ENCODE measurements at regions not wholly inside any gene's neighbourhood (a gene's known extent, or its start where the extent isn't known, plus 50 kb on each side); places are given as distances from the start of the nearest gene placed in this dataset.

DNA sequence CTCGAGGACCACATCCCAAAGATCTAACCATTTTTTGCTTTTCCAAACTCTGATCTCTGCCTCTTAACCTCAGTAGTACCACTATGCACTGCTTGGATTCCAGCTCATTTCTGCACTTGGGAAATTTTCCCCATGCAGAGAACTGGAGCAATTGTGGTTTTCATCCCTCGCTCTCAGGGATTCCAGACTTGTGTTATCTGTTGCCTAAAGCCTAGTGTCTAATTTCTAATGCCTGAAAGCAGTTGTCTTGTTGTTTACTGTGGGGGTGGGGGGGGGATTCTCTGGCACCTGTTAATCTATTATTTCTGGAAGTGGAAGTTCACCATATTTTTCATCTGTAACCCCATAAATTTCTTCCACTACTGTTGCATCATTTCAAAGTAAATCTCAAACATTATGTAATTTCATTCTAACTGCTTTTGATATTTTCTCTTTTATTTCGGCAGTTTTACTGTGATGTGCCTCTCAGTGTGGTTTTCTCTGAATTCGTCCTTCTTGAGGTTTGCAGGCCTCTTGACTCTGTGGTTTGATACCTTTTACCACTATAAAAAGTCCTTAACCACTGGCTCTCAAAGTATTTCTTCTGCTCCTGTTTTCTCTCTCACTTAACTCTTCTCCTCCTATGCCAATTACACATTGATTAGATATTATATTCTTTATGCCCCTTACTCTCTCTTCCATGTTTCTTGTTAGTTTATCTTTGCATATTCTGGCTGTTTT is 205.6 kb upstream of the EOLA2 start:
- ATAC-seq, result no peak

- ATAC-seq, result no peak
These were observed 208.1 kb upstream of the EOLA2 start for GRCh38 chrX:150146271-150146896.

GRCh38 chrX:150148749-150149672 is 210.7 kb upstream of the EOLA2 start:
- ATAC-seq, result no peak

DNA sequence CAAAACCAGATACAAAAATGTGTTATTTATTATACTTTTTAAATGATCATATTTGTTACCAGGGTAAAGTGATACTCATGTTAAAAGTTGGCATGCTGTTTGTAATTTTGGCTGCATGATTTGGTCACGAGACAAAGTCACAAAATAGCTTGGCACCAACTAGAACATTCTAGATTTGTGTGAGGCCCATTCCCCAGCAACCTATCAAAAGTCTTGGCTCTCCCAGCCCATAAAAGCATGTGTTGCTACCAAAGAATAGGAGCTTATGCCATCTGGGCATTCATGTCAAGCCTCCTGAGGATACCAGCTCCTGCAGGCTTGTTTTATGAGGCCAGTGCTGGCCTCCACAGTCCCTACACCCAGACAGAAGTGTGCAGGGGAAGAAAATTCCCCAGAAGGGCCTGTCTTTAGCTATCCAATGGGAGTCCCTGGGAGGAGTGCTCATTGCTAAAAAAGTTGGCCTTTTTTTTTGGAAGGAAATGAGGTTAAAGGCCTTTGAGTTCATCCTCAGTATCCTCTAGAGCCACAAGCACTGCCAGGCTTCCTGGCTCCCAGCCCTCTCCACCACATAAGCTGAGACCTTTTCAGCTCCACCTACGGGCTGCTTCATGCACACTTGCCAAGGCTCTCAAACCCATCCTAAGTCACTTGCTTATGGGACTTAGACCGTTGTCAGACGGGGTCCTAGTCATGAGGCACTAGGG is 211.9 kb upstream of the EOLA2 start:
- no peak for ATAC-seq

- no peak for ATAC-seq
These were observed 212.4 kb upstream of the MAMLD1 start for GRCh38 chrX:150150780-150151125.

GRCh38 chrX:150152036-150152435 is 211.1 kb upstream of the MAMLD1 start:
- ATAC-seq, result no peak

- no peak for ATAC-seq
These were observed 210.6 kb upstream of the MAMLD1 start for GRCh38 chrX:150152546-150152945.

GRCh38 chrX:150155436-150156035 is 207.6 kb upstream of the MAMLD1 start:
- peak; percentile 26 for ATAC-seq

- ATAC-seq, result no peak
These were observed 206.5 kb upstream of the MAMLD1 start for GRCh38 chrX:150156615-150157014.

DNA sequence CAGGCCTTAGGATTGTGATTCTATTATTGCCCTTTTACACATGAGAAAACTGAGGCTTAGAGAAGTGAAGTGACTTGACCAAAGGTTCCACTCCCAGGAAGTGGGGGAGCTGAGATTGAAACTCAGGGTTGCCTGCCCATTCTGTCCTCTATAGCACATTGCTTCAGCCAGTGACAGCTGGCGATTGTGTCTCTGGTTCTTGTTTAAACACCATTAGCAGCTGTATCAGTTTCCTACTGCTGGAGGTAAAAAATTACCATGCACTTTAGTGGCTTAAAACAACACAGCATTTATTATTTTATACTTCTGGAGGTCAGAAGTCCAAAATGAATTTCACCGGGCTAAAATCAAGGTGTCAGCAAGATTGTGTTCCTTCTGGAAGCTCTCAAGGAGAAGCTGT is 205.8 kb upstream of the MAMLD1 start:
- no peak for ATAC-seq

- ATAC-seq, result no peak
These were observed 204.4 kb upstream of the MAMLD1 start for GRCh38 chrX:150158554-150159332.

DNA sequence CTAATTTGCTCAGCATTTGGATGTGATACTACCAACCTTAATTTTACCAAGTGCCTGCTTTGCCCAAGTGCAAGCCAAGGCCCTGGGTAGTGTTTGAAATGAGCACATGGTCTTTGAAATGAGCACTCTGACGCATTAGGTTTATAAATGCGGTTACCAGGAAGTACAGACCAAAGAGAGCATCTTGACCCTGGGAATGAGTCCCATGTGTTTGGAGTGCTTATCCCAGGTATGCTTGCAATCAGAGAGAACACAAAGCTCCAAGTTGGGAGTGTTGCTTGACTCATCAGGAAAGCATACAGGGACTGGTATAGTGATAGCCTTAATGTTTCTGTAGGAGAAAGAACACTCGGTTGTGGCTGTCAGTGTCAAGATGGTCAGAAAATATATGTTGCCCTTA is 203.6 kb upstream of the MAMLD1 start:
- no peak for ATAC-seq

GRCh38 chrX:150160656-150161055 is 202.5 kb upstream of the MAMLD1 start:
- no peak for ATAC-seq

- ATAC-seq, result no peak
These were observed 201.9 kb upstream of the MAMLD1 start for GRCh38 chrX:150161193-150161592.

- ATAC-seq, result peak; percentile 31
These were observed 201.0 kb upstream of the MAMLD1 start for GRCh38 chrX:150162141-150162540.

DNA sequence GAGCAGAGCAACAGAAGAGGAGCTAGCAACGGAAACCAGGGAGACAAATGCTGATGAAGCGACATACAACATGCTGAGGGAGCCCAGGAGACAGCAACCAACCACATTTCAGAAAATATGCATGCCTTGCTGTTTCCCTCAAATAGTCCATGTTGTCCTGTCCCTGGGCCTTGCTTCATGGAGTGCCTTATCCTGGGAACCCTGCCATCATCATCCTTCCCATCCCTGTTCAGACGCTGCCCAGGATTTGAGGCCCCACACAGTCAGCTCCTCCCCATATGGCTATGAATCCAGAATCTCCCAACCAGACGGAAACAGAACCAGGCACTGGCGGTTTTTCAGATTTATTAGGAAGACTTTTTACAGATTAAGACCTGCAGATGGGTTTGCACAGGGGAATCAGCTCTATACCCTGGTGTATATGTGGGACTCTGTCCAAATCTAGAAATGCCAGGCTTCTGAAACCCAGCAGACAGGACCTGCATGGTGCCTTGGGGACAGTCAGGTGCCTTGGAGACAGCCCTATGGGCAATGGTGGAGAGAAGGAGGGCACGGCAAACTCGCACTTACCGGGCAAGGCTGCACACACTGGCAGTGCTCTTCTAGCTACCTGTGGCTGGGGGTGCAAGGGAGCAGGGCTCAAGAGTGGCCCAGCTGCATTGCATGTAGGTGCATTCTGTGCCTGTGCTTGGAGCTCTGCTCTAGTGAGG is 199.7 kb upstream of the MAMLD1 start:
- ATAC-seq, result no peak

- ATAC-seq, result no peak
These were observed 199.0 kb upstream of the MAMLD1 start for GRCh38 chrX:150163956-150164726.

DNA sequence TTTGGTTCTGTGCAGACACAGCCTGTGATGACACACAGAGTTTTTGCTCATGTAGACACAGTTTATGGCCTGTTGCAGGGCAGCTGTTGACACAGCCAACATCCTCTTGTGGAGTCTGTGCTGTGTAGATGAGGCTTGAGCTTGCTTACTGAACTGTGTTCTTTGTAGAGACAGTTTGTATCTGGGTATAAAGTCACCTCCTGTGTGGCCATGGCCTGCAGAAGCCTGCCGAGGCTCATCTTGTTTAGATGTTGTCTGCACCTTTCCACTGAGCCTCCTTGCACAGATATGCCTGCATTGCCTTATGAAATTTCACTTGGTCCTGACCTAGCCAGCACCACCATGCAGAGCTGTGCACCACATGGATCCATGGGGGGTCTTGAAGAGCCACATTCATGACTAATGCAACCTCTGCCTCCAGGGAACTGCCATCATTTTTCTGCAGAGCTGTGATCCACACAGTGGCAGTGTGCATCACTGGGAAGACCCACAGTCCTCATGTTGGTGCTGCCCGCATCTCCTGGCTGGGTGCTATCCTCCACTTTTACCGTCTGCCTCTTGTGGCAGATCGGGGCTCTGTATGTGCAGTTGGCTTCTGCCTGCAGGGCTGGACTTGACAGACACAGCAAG is 198.0 kb upstream of the MAMLD1 start:
- no peak for ATAC-seq

DNA sequence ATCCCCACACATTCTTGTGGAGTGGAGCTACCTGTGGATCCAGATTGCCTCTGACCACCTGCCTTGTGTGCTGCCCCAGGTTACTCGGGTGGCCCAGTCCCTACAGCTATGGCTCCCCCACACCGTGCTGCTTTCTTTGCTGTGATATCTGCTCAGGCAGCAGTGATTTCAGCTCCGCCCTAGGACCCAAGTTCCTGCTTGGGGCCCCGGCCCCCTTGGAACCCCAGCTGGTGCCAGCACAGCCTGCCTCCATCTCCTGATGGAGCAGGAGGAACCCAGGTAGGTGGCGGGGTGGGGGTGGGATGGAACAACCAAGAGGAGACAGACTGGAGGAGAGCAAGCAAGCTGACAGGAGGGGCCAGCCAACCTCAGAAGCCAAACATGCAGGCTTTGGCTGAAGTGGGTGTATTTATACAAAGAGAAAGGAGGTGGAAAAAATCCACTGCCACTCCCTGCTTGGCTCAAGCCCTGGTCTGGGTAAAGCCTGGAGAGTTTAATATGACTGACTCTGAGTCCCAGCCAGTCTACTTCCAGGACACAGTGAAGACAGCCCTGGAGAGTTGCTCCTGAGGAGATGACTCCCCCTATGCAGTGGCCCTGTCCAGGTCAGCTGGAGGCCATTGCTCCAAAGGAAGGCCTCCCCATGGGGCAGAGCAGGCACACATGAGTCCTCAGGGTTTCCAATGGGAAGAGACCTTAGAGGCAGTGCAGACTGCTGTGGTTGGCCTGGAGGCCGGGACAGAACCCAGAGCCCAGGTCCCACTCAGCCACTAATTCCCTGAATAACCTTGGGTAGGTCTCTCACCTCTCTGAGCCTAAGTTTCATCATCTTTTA is 197.1 kb upstream of the MAMLD1 start:
- ATAC-seq, result no peak

All from esophagus mucosa (tissue), 1 donor.